HepG2 (cell line): ENCODE measurements at regions not wholly inside any gene's neighbourhood (a gene's known extent, or its start where the extent isn't known, plus 50 kb on each side); places are given as distances from the start of the nearest gene placed in this dataset.

Experiments
- DR1 ChIP-seq: sonication (generic); formaldehyde crosslinking; IDR thresholded peaks from 2 replicates; pipeline ENCODE4 v1.8.0; 2021; ENCODE audit warnings: mild to moderate bottlenecking, missing genetic modification reagents, inconsistent platforms
- FOXM1 ChIP-seq: sonication (generic); formaldehyde crosslinking; IDR thresholded peaks from 2 replicates; pipeline ENCODE4 v1.5.0; 2020; ENCODE audit warnings: missing genetic modification reagents
- ISX ChIP-seq: sonication (generic); formaldehyde crosslinking; conservative IDR thresholded peaks from 2 replicates; pipeline ENCODE4 v1.5.0; 2020; ENCODE audit warnings: missing genetic modification reagents
- KAT8 ChIP-seq: IDR thresholded peaks from 2 replicates; pipeline ENCODE4 v1.6.1; 2016; ENCODE audit warnings: missing genetic modification reagents, missing compliant biosample characterization
- MIER3 ChIP-seq: IDR thresholded peaks from 2 replicates; pipeline ENCODE4 v1.6.1; 2016; ENCODE audit warnings: missing compliant biosample characterization, borderline replicate concordance
- POLR2AphosphoS2 ChIP-seq: IDR thresholded peaks from 2 replicates; pipeline ENCODE4 v1.6.1; 2011; ENCODE audit warnings: low read depth, low read length, improper control_type of control experiment
- POLR2AphosphoS5 ChIP-seq: IDR thresholded peaks from 2 replicates; pipeline ENCODE4 v1.6.1; 2012; ENCODE audit warnings: low read depth, low read length
- PRMT3 ChIP-seq: sonication (generic); formaldehyde crosslinking; IDR thresholded peaks from 2 replicates; pipeline ENCODE4 v1.8.1; 2022; ENCODE audit warnings: low read depth, mild to moderate bottlenecking, moderate library complexity, missing genetic modification reagents, borderline replicate concordance
- RBM39 ChIP-seq: fragments of 200-400 bp; formaldehyde crosslinking; IDR thresholded peaks from one replicate; pipeline ENCODE4 v1.6.1; 2018; ENCODE audit warnings: antibody characterized with exemption, mild to moderate bottlenecking, low read depth, low read length; ENCODE audit not compliant: poor library complexity, severe bottlenecking
- SNAPC2 ChIP-seq: sonication (generic); formaldehyde crosslinking; IDR thresholded peaks from 2 replicates; pipeline ENCODE4 v1.8.1; 2022; ENCODE audit warnings: mild to moderate bottlenecking, missing genetic modification reagents
- SPEN ChIP-seq: sonication (generic); formaldehyde crosslinking; IDR thresholded peaks from 2 replicates; pipeline ENCODE4 v1.5.1; 2020; ENCODE audit warnings: low read depth, mild to moderate bottlenecking, missing genetic modification reagents
- THYN1 ChIP-seq: sonication (generic); formaldehyde crosslinking; IDR thresholded peaks from 2 replicates; pipeline ENCODE4 v1.8.1; 2023; ENCODE audit warnings: low read depth, mild to moderate bottlenecking, moderate library complexity, missing genetic modification reagents, borderline replicate concordance
- ZNF160 ChIP-seq: sonication (generic); formaldehyde crosslinking; IDR thresholded peaks from 2 replicates; pipeline ENCODE4 v1.8.0; 2022; ENCODE audit warnings: mild to moderate bottlenecking, inconsistent platforms, missing genetic modification reagents
- TF ChIP-seq, protein P1 (sequence below): sonication (generic); formaldehyde crosslinking; IDR thresholded peaks from 2 replicates; pipeline ENCODE4 v1.9.0; 2021; ENCODE audit warnings: missing genetic modification reagents, mild to moderate bottlenecking, borderline replicate concordance
- TF ChIP-seq, protein P2 (sequence below): sonication (generic); formaldehyde crosslinking; IDR thresholded peaks from 2 replicates; pipeline ENCODE4 v1.5.0; 2020; ENCODE audit warnings: missing genetic modification reagents
- TF ChIP-seq, protein P3 (sequence below): sonication (generic); formaldehyde crosslinking; IDR thresholded peaks from 2 replicates; pipeline ENCODE4 v1.4.0; 2020; ENCODE audit warnings: missing genetic modification reagents, mild to moderate bottlenecking, borderline replicate concordance
- TF ChIP-seq, protein P4 (sequence below): sonication (generic); formaldehyde crosslinking; IDR thresholded peaks from 2 replicates; pipeline ENCODE4 v1.4.0; 2020; ENCODE audit warnings: missing genetic modification reagents, borderline replicate concordance
- TF ChIP-seq, protein P5 (sequence below): IDR thresholded peaks from 2 replicates; pipeline ENCODE4 v1.6.1; 2016; ENCODE audit warnings: control low read depth

DNA sequence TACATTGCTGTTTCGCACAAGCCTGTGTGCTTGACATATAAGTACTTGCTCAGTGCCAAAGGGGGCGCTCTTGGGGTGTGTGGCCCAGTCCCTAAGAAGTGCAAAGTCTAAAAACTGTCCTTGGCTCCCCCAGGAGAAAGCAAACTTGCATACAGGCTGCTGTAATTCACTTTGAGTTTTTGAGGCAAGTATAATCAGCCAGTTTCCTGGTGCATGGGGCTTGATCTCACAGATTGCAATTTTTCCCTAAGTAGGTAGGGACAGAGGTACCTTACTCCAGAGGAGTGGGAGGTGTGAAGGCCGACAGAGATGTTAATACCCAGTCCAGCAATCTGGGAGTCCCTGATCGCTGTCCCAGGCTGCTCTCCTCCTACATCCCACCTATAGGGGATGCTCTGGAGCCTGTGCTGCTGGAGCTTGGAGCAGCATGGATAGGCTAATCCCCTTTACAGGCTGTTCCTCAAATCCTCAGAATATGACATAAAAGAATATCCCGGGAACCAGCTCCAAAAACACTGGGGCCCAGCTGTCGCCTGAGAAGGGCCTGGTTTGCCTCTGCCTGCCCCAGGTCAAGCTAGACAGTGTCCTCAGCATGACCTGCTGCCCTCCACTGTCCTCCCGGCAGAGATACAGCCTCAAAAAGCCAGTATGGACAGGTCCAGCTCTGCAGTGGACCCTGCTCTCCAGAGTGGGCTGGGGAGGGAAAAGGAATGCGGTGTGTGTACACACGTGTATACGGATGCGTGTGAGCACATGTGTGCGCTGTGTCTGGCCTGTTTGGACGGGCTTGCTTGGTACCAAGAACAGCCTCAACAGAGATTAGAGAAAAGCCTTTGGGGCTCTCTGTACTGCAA is 136.5 kb upstream of the HAAO start (continued):
- TF ChIP-seq, protein P1, sequence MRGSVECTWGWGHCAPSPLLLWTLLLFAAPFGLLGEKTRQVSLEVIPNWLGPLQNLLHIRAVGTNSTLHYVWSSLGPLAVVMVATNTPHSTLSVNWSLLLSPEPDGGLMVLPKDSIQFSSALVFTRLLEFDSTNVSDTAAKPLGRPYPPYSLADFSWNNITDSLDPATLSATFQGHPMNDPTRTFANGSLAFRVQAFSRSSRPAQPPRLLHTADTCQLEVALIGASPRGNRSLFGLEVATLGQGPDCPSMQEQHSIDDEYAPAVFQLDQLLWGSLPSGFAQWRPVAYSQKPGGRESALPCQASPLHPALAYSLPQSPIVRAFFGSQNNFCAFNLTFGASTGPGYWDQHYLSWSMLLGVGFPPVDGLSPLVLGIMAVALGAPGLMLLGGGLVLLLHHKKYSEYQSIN (CRISPR knock-in tag) = no peak
- TF ChIP-seq, protein P2, sequence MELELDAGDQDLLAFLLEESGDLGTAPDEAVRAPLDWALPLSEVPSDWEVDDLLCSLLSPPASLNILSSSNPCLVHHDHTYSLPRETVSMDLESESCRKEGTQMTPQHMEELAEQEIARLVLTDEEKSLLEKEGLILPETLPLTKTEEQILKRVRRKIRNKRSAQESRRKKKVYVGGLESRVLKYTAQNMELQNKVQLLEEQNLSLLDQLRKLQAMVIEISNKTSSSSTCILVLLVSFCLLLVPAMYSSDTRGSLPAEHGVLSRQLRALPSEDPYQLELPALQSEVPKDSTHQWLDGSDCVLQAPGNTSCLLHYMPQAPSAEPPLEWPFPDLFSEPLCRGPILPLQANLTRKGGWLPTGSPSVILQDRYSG (CRISPR knock-in tag) = no peak
- TF ChIP-seq, protein P3, sequence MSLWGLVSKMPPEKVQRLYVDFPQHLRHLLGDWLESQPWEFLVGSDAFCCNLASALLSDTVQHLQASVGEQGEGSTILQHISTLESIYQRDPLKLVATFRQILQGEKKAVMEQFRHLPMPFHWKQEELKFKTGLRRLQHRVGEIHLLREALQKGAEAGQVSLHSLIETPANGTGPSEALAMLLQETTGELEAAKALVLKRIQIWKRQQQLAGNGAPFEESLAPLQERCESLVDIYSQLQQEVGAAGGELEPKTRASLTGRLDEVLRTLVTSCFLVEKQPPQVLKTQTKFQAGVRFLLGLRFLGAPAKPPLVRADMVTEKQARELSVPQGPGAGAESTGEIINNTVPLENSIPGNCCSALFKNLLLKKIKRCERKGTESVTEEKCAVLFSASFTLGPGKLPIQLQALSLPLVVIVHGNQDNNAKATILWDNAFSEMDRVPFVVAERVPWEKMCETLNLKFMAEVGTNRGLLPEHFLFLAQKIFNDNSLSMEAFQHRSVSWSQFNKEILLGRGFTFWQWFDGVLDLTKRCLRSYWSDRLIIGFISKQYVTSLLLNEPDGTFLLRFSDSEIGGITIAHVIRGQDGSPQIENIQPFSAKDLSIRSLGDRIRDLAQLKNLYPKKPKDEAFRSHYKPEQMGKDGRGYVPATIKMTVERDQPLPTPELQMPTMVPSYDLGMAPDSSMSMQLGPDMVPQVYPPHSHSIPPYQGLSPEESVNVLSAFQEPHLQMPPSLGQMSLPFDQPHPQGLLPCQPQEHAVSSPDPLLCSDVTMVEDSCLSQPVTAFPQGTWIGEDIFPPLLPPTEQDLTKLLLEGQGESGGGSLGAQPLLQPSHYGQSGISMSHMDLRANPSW (CRISPR knock-in tag) = 0 out of 2 replicates have a peak, but pooled peaks have one; percentile 70
- peak; percentile 11; the same call in 1 of the 2 replicates for TF ChIP-seq KAT8 (CRISPR knock-in tag)
- TF ChIP-seq, protein P4, sequence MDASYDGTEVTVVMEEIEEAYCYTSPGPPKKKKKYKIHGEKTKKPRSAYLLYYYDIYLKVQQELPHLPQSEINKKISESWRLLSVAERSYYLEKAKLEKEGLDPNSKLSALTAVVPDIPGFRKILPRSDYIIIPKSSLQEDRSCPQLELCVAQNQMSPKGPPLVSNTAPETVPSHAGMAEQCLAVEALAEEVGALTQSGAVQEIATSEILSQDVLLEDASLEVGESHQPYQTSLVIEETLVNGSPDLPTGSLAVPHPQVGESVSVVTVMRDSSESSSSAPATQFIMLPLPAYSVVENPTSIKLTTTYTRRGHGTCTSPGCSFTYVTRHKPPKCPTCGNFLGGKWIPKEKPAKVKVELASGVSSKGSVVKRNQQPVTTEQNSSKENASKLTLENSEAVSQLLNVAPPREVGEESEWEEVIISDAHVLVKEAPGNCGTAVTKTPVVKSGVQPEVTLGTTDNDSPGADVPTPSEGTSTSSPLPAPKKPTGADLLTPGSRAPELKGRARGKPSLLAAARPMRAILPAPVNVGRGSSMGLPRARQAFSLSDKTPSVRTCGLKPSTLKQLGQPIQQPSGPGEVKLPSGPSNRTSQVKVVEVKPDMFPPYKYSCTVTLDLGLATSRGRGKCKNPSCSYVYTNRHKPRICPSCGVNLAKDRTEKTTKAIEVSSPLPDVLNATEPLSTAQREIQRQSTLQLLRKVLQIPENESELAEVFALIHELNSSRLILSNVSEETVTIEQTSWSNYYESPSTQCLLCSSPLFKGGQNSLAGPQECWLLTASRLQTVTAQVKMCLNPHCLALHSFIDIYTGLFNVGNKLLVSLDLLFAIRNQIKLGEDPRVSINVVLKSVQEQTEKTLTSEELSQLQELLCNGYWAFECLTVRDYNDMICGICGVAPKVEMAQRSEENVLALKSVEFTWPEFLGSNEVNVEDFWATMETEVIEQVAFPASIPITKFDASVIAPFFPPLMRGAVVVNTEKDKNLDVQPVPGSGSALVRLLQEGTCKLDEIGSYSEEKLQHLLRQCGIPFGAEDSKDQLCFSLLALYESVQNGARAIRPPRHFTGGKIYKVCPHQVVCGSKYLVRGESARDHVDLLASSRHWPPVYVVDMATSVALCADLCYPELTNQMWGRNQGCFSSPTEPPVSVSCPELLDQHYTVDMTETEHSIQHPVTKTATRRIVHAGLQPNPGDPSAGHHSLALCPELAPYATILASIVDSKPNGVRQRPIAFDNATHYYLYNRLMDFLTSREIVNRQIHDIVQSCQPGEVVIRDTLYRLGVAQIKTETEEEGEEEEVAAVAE (CRISPR knock-in tag) = no peak
- TF ChIP-seq THYN1 (CRISPR knock-in tag) = no peak
- TF ChIP-seq MIER3 (CRISPR knock-in tag) = peak; percentile 63; the same call in 1 of the 2 replicates
- TF ChIP-seq FOXM1 (CRISPR knock-in tag) = no peak
- TF ChIP-seq ZNF160 = no peak; the same call in 1 of the 2 replicates
- TF ChIP-seq SNAPC2 (CRISPR knock-in tag) = peak; percentile 78; the same call in 1 of the 2 replicates
- TF ChIP-seq PRMT3 (CRISPR knock-in tag) = no peak
- TF ChIP-seq, protein P5, sequence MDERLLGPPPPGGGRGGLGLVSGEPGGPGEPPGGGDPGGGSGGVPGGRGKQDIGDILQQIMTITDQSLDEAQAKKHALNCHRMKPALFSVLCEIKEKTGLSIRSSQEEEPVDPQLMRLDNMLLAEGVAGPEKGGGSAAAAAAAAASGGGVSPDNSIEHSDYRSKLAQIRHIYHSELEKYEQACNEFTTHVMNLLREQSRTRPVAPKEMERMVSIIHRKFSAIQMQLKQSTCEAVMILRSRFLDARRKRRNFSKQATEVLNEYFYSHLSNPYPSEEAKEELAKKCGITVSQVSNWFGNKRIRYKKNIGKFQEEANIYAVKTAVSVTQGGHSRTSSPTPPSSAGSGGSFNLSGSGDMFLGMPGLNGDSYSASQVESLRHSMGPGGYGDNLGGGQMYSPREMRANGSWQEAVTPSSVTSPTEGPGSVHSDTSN (CRISPR knock-in tag) = no peak; the same call in 1 of the 2 replicates
- no peak; the same call in 1 of the 2 replicates for TF ChIP-seq POLR2AphosphoS5
- TF ChIP-seq RBM39 = no peak
- TF ChIP-seq ISX = 0 out of 2 replicates have a peak, but pooled peaks have one; percentile 59
- peak; percentile 30; the same call in 1 of the 2 replicates for TF ChIP-seq DR1 (CRISPR knock-in tag)
- no peak for TF ChIP-seq POLR2AphosphoS2
- TF ChIP-seq SPEN (CRISPR knock-in tag) = 0 out of 2 replicates have a peak, but pooled peaks have one; percentile 37
